IPS DF 4.7 (cell line): ENCODE measurements at regions not wholly inside any gene's neighbourhood (a gene's known extent, or its start where the extent isn't known, plus 50 kb on each side); places are given as distances from the start of the nearest gene placed in this dataset.
"Not testable (repeated sequence)": the region's sequence is repeated elsewhere in the genome, so short reads cannot be mapped to it uniquely, and the experiment has no call there.

Experiments used
- DNase-seq: peaks from one replicate; pipeline ENCODE4 v3.0.0-alpha.2; 2013; ENCODE audit warnings: low spot score; ENCODE audit errors: extremely low read depth

GRCh38 chr2:16395601-16396000 is 270.0 kb downstream of the CYRIA start:
- DNase-seq: no peak

DNA sequence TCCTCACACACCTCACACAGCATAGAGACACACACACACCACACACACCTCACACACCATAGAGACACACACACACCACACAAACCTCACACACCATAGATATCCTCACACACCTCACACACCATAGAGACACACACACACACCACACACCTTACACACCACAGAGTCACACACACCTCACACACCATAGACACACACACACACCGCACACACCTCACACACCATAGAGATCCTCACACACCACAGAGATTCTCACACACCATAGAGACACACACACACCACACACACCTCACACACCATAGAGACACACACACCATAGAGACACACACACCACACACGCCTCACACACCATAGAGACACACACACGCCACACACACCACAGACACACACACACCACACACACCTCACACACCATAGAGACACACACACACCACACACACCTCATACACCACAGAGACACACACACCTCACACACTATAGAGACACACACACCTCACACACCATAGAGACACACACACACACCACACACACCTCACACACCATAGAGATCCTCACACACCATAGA is 270.6 kb downstream of the CYRIA start:
- no peak for DNase-seq

DNA sequence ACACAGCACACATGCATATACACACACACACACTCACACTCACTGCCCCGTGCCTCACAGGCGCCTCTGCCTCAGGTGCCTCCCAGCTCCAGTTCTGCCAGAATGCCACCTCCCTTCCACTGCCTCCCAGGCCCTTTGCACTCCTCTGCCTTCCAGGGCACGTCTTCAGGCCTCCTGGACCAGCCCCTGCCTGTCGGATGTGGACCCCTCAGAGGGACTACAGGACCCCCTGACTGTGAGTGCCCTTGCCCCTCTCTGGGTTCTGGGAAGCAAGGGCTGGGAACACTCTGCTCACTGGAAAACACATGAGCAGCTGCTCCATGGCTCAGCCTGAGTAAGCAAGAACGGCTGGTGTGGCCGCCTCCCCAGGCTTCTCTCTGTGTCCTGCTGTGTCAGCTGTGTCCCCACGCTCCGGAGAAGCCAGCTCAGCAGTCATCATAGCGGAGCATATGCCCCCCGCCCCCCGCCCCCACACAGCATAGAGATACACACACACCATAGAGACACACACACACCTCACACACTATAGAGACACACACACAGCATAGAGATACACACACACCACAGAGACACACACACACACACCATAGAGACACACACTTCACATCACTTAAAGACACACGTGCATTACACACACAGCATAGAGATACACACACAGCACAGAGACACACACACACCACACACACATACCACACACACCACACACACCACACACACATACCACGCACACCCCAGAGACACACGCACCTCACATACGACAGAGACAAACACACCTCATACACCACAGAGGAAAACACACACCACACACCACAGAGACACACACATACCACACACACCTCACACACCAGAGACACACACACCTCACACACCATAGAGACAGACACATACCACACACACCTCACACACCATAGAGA is 271.3 kb downstream of the CYRIA start:
- no peak for DNase-seq

DNA sequence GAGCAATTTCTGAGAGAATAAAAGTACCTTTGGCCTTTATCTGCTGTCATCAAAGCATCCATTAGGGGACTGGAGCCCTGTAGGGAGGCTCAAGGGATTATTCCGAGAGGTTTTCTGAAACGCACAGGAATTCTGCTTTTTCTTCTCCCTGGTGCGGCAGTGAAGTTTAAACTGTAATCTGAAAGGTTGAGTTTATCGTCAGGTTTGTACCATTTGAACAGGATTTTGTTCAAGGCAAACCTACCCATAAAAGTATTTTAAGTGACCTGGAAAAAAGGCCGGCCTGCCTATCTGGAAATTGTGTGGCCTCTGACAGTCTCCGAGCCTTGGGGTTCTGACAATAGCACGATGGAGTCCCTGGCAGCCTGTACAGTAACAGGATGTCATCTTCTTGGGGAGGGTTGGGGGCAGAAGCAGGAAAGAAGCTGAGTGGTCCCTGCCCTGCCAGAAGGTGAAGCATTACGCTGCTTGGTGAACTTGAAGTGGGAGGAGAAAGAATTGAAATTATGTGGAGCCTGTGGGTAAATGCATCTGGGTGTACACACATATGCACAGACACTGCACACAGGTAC is 272.0 kb downstream of the CYRIA start:
- DNase-seq: no peak

GRCh38 chr2:16392647-16393499 is 272.8 kb downstream of the CYRIA start:
- DNase-seq: no peak

GRCh38 chr2:16391986-16392385 is 273.6 kb downstream of the CYRIA start:
- no peak for DNase-seq

DNA sequence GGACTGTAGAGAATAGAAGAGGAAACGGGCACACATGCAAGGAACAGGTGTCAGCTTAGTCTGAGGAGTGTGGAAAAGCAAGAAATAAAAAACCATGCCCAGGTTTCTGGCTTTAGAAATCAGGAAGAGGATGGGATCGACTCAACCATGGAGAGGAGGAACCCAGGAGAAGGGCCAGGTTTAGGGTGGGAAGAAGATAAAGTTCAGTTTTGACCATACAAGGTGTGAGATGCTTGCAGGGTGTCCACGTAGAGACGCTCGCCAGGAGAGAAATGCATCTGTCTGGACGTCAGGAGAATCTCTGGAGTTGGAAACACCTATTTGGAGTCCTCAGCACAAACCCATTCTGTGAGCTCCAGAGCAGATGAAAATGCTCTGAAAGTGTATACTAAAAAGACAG is 275.1 kb downstream of the CYRIA start:
- no peak for DNase-seq

DNA sequence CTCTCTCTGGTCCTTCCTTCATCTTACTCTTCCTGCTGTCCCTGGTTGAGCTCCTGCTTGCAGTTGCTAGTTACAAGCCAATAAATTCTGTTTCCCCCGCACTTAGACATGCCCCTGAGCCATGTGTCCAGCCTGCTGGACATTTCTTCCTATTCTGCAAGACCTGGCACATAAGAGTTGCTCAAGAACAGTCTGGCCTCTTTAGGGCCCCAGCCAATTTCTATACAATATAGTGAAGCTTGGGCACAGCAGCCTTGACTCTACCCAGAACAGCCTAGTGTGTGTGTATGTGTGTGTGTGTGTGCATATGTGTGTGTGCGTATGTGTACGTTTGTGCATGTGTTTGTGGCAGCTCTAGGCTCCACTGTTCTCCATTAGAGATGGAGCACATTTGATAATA is 276.0 kb downstream of the CYRIA start:
- DNase-seq: no peak

GRCh38 chr2:16388199-16388830 is 277.3 kb downstream of the CYRIA start:
- DNase-seq: not testable (repeated sequence)

- no peak for DNase-seq
Observed at GRCh38 chr2:16387461-16387984, 278.1 kb downstream of the CYRIA start.

GRCh38 chr2:16386431-16386830 is 279.2 kb downstream of the CYRIA start:
- no peak for DNase-seq

DNA sequence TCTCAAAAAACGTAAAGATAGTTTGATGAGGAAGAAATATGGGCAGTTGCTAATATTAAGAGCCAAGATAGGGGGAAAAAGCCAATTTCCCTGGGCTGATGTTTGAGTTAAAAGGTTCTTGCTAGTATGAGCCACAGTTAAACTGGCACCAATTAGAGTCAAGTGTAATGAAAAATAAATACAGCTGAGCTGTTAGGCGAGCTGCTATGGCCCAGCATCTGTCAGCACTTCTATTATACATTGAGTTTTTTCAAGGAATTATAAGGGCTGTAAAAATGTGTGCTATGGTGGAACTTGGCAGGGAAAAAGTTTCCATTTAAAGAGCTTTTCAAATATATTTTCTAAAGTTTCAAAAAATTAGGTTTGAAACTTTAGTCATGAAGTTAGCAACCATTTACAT is 279.6 kb downstream of the CYRIA start:
- no peak for DNase-seq

GRCh38 chr2:16385341-16385740 is 280.3 kb downstream of the CYRIA start:
- no peak for DNase-seq

- no peak for DNase-seq
Observed at GRCh38 chr2:16383411-16383810, 282.2 kb downstream of the CYRIA start.

- DNase-seq: no peak
Observed at GRCh38 chr2:16382451-16382850, 283.2 kb downstream of the CYRIA start.

GRCh38 chr2:16381511-16381910 is 284.1 kb downstream of the CYRIA start:
- no peak for DNase-seq

DNA sequence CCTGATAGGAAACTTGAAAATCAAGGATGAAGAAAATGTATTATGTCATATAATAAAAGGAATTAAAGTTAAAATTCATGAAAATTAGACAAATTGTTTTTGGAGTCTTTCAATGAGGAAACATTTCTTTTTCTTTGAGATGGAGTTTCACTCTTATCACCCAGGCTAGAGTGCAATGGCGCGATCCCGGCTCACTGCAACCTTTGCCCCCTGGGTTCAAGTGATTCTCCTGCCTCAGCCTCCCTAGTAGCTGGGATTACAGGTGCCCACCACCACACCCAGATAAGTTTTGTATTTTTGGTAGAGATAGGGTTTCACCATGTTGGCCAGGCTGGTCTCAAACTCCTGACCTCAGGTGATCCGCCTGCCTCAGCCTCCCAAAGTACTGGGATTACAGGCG is 285.7 kb downstream of the CYRIA start:
- DNase-seq: not testable (repeated sequence)

DNA sequence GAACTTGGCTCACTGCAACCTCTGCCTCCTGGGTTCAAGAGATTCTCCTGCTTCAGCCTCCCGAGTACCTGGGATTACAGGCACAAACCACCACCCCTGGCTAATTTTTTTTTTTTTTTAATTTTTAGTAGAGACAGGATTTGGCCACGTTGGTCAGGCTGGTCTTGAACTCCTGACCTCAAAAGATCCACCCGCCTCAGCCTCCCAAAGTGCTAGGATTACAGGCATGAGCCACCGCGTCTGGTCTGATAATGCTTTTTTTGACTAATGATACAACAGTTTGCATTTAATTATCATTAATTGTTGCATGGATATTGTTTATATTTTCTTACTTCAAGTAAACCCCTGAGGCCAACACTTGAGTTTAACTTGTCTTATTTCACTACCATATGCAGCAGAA is 286.6 kb downstream of the CYRIA start:
- not testable (repeated sequence) for DNase-seq

DNA sequence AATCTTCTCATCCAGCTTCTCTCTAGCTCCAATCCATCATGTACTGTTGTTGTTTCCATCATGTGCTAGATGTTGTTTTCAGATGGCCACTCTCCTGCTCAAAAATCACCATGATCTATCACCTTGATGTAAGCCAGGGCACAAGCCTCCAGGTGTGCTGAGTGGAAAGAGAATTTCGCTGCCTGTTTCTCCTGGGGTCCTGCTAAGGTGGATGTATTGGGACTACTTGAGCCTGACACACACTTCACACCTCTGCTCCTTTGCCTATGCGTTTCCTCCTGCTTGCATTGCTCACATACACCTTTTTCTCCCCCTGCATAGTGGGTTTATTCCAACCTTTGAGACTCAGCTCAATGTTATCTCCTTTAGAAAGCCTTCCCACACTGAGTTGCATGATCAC is 287.6 kb downstream of the CYRIA start:
- no peak for DNase-seq

DNA sequence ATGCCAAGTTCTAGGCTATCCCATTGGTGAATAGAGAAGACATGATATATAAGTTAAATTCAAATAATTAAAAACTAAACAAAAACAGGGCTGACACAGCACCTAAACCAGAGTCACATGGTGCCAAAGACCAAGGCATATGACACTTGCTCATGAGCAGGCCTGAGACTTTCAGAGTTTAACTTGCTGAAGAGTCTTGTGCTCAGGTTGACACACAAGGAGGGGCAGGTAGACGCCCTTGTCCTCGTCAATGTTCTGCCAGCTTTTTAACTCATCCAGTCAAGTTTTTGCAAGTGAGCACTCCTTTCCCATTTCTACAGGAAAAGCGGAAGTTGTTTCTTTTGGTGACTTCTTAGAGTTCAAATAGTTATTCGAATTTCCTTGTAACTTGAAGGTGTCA is 289.7 kb downstream of the CYRIA start:
- no peak for DNase-seq

GRCh38 chr2:16375351-16375750 is 290.3 kb downstream of the CYRIA start:
- DNase-seq: no peak
